HCT116 (cell line): ENCODE measurements at regions not wholly inside any gene's neighbourhood (a gene's known extent, or its start where the extent isn't known, plus 50 kb on each side); places are given as distances from the start of the nearest gene placed in this dataset.

ENCODE experiments used
- ATAC-seq: fragments of 200-7000 bp; cut with Tn5 transposase; 2 replicates; pipeline ENCODE4 v1.9.1; 2020; ENCODE audit warnings: mild to moderate bottlenecking, moderate library complexity
- BruUV-seq: library from RNA; stranded (reverse); fragments of 400-500 nt; replicated peaks from 2 replicates; lab custom pipeline; 2021; lab: Mats Ljungman, UMichigan
- CTCF ChIA-PET: fragments of 300-600 bp; sonication (Branson Sonifier 250); formaldehyde crosslinking; loops from one replicate; lab custom pipeline; 2021; ENCODE audit warnings: antibody characterized with exemption; lab: Charles Lee
- POLR2A ChIA-PET: fragments of 300-600, 350-600 bp; sonication (Branson Sonifier 250); formaldehyde crosslinking; loops from one replicate; lab custom pipeline; 2021; ENCODE audit warnings: antibody characterized with exemption; lab: Charles Lee
- RAD21 ChIA-PET, 2 experiments: fragments of 300-600 bp; sonication (Branson Sonifier 250); formaldehyde crosslinking; loops; one replicate each; lab custom pipeline; 2023; ENCODE audit warnings: low total read pairs in 2 of 2; ENCODE audit not compliant: uncharacterized antibody in 2 of 2, unreplicated experiment in 2 of 2, low non-redundant PET in 1 of 2; lab: Charles Lee
- DNase-seq: peaks from one replicate; pipeline ENCODE4 v3.0.0-alpha.2; 2010; ENCODE audit warnings: low read depth, low spot score
- H2AFZ ChIP-seq: fragments of 200-600 bp; shearing (Covaris generic), sonication (generic); 2 replicates; pipeline ENCODE4 v1.6.1; 2017; ENCODE audit warnings: low read depth, mixed run types, mixed read lengths, antibody characterized with exemption, low read length; ENCODE audit not compliant: poor library complexity, severe bottlenecking
- H3K27ac ChIP-seq: 2 replicates; pipeline ENCODE4 v1.5.1; 2012; ENCODE audit warnings: low read depth, low read length
- H3K27me3 ChIP-seq: fragments of 200-600 bp; sonication (generic); 2 replicates; pipeline ENCODE4 v1.6.1; 2016; ENCODE audit warnings: mixed run types, low read length, mixed read lengths; ENCODE audit not compliant: insufficient read depth
- H3K36me3 ChIP-seq, 2 experiments: fragments of 200-500 bp in 1 of 2; fragments of 200-600 bp in 1 of 2; sonication (Bioruptor generic) in 1 of 2; sonication (generic) in 1 of 2; 2 replicates each; pipeline versions ENCODE4 v1.5.1 to v1.6.1; 2014 to 2016; ENCODE audit warnings: low read length in 2 of 2, inconsistent platforms in 1 of 2, mixed read lengths in 1 of 2, mixed run types in 1 of 2; ENCODE audit not compliant: insufficient read depth in 2 of 2, control insufficient read depth in 1 of 2
- H3K4me1 ChIP-seq, 2 experiments: fragments of 200-600 bp in 1 of 2; sonication (generic) in 1 of 2; 2 replicates each; pipeline versions ENCODE4 v1.5.1 to v1.6.1; 2012 to 2017; ENCODE audit warnings: low read length in 2 of 2, inconsistent platforms in 1 of 2, mild to moderate bottlenecking in 1 of 2, mixed read lengths in 1 of 2, mixed run types in 1 of 2, moderate library complexity in 1 of 2; ENCODE audit not compliant: insufficient read depth in 2 of 2, control insufficient read depth in 1 of 2
- H3K4me2 ChIP-seq: fragments of 200-600 bp; sonication (generic); 2 replicates; pipeline ENCODE4 v1.6.1; 2017; ENCODE audit warnings: mixed run types, low read length, mixed read lengths
- H3K4me3 ChIP-seq, 2 experiments: fragments of 200-600 bp in 1 of 2; sonication (generic) in 1 of 2; replicated peaks in 1 of 2; 2 replicates each; pipeline ENCODE4 v1.5.1; 2011 to 2016; ENCODE audit warnings: low read length in 2 of 2, control low read depth in 1 of 2, low read depth in 1 of 2, mild to moderate bottlenecking in 1 of 2, mixed read lengths in 1 of 2, mixed run types in 1 of 2
- H3K79me2 ChIP-seq: fragments of 200-600 bp; sonication (generic); 2 replicates; pipeline ENCODE4 v1.6.1; 2017; ENCODE audit warnings: mild to moderate bottlenecking, mixed run types, low read length, moderate library complexity, mixed read lengths; ENCODE audit not compliant: insufficient read depth
- H3K9ac ChIP-seq: fragments of 200-600 bp; sonication (generic); 2 replicates; pipeline ENCODE4 v1.6.1; 2016; ENCODE audit warnings: low read length, mixed read lengths
- H3K9me2 ChIP-seq: fragments of 200-600 bp; sonication (generic), shearing (Covaris generic); 2 replicates; pipeline ENCODE4 v1.6.1; 2017; ENCODE audit warnings: mixed run types, mild to moderate bottlenecking, moderate library complexity; ENCODE audit not compliant: insufficient read depth
- H3K9me3 ChIP-seq, 2 experiments: fragments of 200-500 bp in 1 of 2; fragments of 200-600 bp in 1 of 2; sonication (Bioruptor generic) in 1 of 2; sonication (generic) in 1 of 2; 2 replicates each; pipeline ENCODE4 v1.6.1; 2014 to 2017; ENCODE audit warnings: low read length in 2 of 2, mixed read lengths in 2 of 2, inconsistent platforms in 1 of 2, low read depth in 1 of 2, mild to moderate bottlenecking in 1 of 2, mixed run types in 1 of 2, moderate library complexity in 1 of 2; ENCODE audit not compliant: control insufficient read depth in 1 of 2, insufficient read depth in 1 of 2
- H4K20me1 ChIP-seq: fragments of 200-600 bp; sonication (generic), shearing (Covaris generic); 2 replicates; pipeline ENCODE4 v1.6.1; 2017; ENCODE audit warnings: mixed run types, mild to moderate bottlenecking, moderate library complexity; ENCODE audit not compliant: insufficient read depth
- CBX3 ChIP-seq: IDR thresholded peaks from 2 replicates; pipeline ENCODE4 v1.6.1; 2012; ENCODE audit warnings: low read depth
- CEBPB ChIP-seq: IDR thresholded peaks from 2 replicates; pipeline ENCODE4 v1.6.1; 2012; ENCODE audit warnings: low read depth
- ELF1 ChIP-seq: IDR thresholded peaks from 2 replicates; pipeline ENCODE4 v1.6.1; 2012; ENCODE audit warnings: low read depth, borderline replicate concordance
- EZH2 ChIP-seq: fragments of 200-600 bp; sonication (generic); IDR thresholded peaks from 2 replicates; pipeline ENCODE4 v1.6.1; 2017; ENCODE audit warnings: antibody characterized with exemption, mixed run types
- EZH2phosphoT487 ChIP-seq: fragments of 200-600 bp; IDR thresholded peaks from 2 replicates; pipeline ENCODE4 v1.6.1; 2018; ENCODE audit warnings: antibody characterized with exemption, borderline replicate concordance
- FOSL1 ChIP-seq: IDR thresholded peaks from 2 replicates; pipeline ENCODE4 v1.6.1; 2012; ENCODE audit warnings: low read depth
- JUND ChIP-seq: IDR thresholded peaks from 2 replicates; pipeline ENCODE4 v1.6.1; 2012
- POLR2A ChIP-seq: IDR thresholded peaks from 2 replicates; pipeline ENCODE4 v1.7.0; 2011; ENCODE audit warnings: borderline replicate concordance; ENCODE audit not compliant: insufficient read depth, insufficient read length; ENCODE audit errors: extremely low read depth
- POLR2AphosphoS5 ChIP-seq: IDR thresholded peaks from 2 replicates; pipeline ENCODE4 v1.6.1; 2011; ENCODE audit warnings: mild to moderate bottlenecking, low read depth, low read length, moderate library complexity
- RAD21 ChIP-seq: IDR thresholded peaks from 2 replicates; pipeline ENCODE4 v1.6.1; 2012; ENCODE audit warnings: low read depth, mild to moderate bottlenecking
- REST ChIP-seq: IDR thresholded peaks from 2 replicates; pipeline ENCODE4 v1.6.1; 2012; ENCODE audit warnings: low read depth
- SIN3A ChIP-seq: IDR thresholded peaks from 2 replicates; pipeline ENCODE4 v1.6.1; 2012; ENCODE audit warnings: low read depth
- SP1 ChIP-seq: IDR thresholded peaks from 2 replicates; pipeline ENCODE4 v1.6.1; 2012; ENCODE audit warnings: low read depth
- SRF ChIP-seq: IDR thresholded peaks from 2 replicates; pipeline ENCODE4 v1.6.1; 2012; ENCODE audit warnings: low read depth
- TCF7L2 ChIP-seq: IDR thresholded peaks from 2 replicates; pipeline ENCODE4 v1.7.0; 2011; ENCODE audit warnings: borderline replicate concordance, inconsistent platforms; ENCODE audit not compliant: insufficient read depth, insufficient read length; ENCODE audit errors: extremely low read depth
- YY1 ChIP-seq: IDR thresholded peaks from 2 replicates; pipeline ENCODE4 v1.6.1; 2011; ENCODE audit warnings: low read length, low read depth, moderate library complexity, mild to moderate bottlenecking; ENCODE audit not compliant: insufficient replicate concordance; ENCODE audit errors: extremely low read depth
- ZBTB33 ChIP-seq: IDR thresholded peaks from 2 replicates; pipeline ENCODE4 v1.6.1; 2011; ENCODE audit warnings: mild to moderate bottlenecking, low read length, moderate library complexity; ENCODE audit not compliant: insufficient replicate concordance; ENCODE audit errors: extremely low read depth
- ZFX ChIP-seq: fragments of 450-650 bp; IDR thresholded peaks from 2 replicates; pipeline ENCODE4 v1.6.1; 2017
- ZNF274 ChIP-seq: fragments of 200-500 bp; sonication (Bioruptor generic); IDR thresholded peaks from 2 replicates; pipeline ENCODE4 v1.6.1; 2014; ENCODE audit warnings: mild to moderate bottlenecking, low read depth, low read length, inconsistent platforms
- intact Hi-C: fragments of 100-400 bp; cut with micrococcal nuclease; formaldehyde crosslinking; loops from 2 replicates; pipeline ENCODE4 v1.10.0; 2022
- TF ChIP-seq, protein P1 (sequence below): IDR thresholded peaks from 2 replicates; pipeline ENCODE4 v1.6.1; 2012

GRCh38 chr12:91681751-91682150, 463.9 kb downstream of the BTG1 start:
- no peak for DNase-seq
- POLR2A ChIA-PET: no interaction called here

More at GRCh38 chr12:91681751-91682150, 463.9 kb downstream of the BTG1 start:
- Histone ChIP-seq H3K4me1 (peaks cover 0 to 3% of the 10 kb centered on the region in 2 experiments; a peak in 2 of 4 replicates), H3K4me2 (no peak overlapping the region), H3K9ac (no peak overlapping the region), H3K79me2 (no peaks in the 10 kb centered on the region), H2AFZ (no peak overlapping the region), H3K9me2 (no peaks in the 10 kb centered on the region), H3K9me3 (no peaks in the 10 kb centered on the region), H3K27me3 (no peaks in the 10 kb centered on the region), H3K4me3 (no peak overlapping the region), H3K27ac (no peak overlapping the region)
- intact Hi-C loops: no loop called here
- no TSS peak for BruUV-seq
- CTCF ChIA-PET: no interaction called here
- TF ChIP-seq EZH2 (no peak), SIN3A (no peak), ZNF274 (no peak), ZBTB33 (no peak), SP1 (no peak), REST (no peak), ELF1 (no peak), EZH2phosphoT487 (no peak), SRF (no peak), RAD21 (no peak), POLR2AphosphoS5 (no peak), ZFX (no peak), TCF7L2 (no peak), FOSL1 (no peak), CBX3 (no peak), YY1 (no peak), CEBPB (no peak), JUND (no peak), POLR2A (no peak)
- TF ChIP-seq, protein P1, sequence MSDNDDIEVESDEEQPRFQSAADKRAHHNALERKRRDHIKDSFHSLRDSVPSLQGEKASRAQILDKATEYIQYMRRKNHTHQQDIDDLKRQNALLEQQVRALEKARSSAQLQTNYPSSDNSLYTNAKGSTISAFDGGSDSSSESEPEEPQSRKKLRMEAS: no peak
- TF ChIP-seq, all 23 proteins: peak for 0
- Histone ChIP-seq H4K20me1 (no peaks in the 10 kb centered on the region), H3K36me3 (no peaks in the 10 kb centered on the region)
- RAD21 ChIA-PET: no interaction called here
- no peak for ATAC-seq
